Liver (tissue), 3 donors: ENCODE measurements at regions not wholly inside any gene's neighbourhood (a gene's known extent, or its start where the extent isn't known, plus 50 kb on each side); places are given as distances from the start of the nearest gene placed in this dataset.

Source experiments
- CTCF ChIP-seq: fragments of 150-350 bp; IDR thresholded peaks from 2 replicates; pipeline ENCODE4 v1.5.1; 2017; ENCODE audit warnings: improper control_type of control experiment, low read depth, low read length; ENCODE audit not compliant: missing input control
- EGR1 ChIP-seq, 2 donors: IDR thresholded peaks; 2 replicates each; pipeline ENCODE4 v1.6.1; 2016 to 2018; ENCODE audit warnings: antibody characterized with exemption in 2 of 2, low read depth in 2 of 2
- FOXA1 ChIP-seq: IDR thresholded peaks from 2 replicates; pipeline ENCODE4 v1.6.1; 2016; ENCODE audit warnings: antibody characterized with exemption
- GABPA ChIP-seq, 2 donors: IDR thresholded peaks in 1 of 2; conservative IDR thresholded peaks in 1 of 2; 2 replicates each; pipeline ENCODE4 v1.6.1; 2016; ENCODE audit warnings: antibody characterized with exemption in 2 of 2, mild to moderate bottlenecking in 1 of 2, moderate library complexity in 1 of 2
- JUND ChIP-seq, 2 donors: IDR thresholded peaks; 2 replicates each; pipeline ENCODE4 v1.6.1; 2016; ENCODE audit warnings: antibody characterized with exemption in 2 of 2
- RAD21 ChIP-seq, 2 donors: IDR thresholded peaks; 2 replicates each; pipeline ENCODE4 v1.6.1; 2016; ENCODE audit warnings: antibody characterized with exemption in 2 of 2, mild to moderate bottlenecking in 2 of 2
- REST ChIP-seq: IDR thresholded peaks from 2 replicates; pipeline ENCODE4 v1.6.1; 2016; ENCODE audit warnings: antibody characterized with exemption, mild to moderate bottlenecking
- RXRA ChIP-seq, 2 donors: IDR thresholded peaks; 2 replicates each; pipeline ENCODE4 v1.6.1; 2017 to 2018; ENCODE audit warnings: antibody characterized with exemption in 2 of 2, mild to moderate bottlenecking in 1 of 2
- SP1 ChIP-seq: IDR thresholded peaks from 2 replicates; pipeline ENCODE4 v1.6.1; 2018; ENCODE audit warnings: antibody characterized with exemption, mild to moderate bottlenecking
- TAF1 ChIP-seq: conservative IDR thresholded peaks from 2 replicates; pipeline ENCODE4 v1.6.1; 2016; ENCODE audit warnings: antibody characterized with exemption, mild to moderate bottlenecking
- YY1 ChIP-seq: IDR thresholded peaks from 2 replicates; pipeline ENCODE4 v1.6.1; 2016; ENCODE audit warnings: antibody characterized with exemption, mild to moderate bottlenecking
- TF ChIP-seq, protein P1 (sequence below): IDR thresholded peaks from 2 replicates; pipeline ENCODE4 v1.6.1; 2016; ENCODE audit warnings: antibody characterized with exemption
- donor health status: healthy.
- donor health status: healthy.

- TF ChIP-seq CTCF (no peak), REST (no peak), SP1 (no peak), RXRA (IDR thresholded peaks at IDR 0.05) (no peak), TAF1 (no peak), YY1 (no peak), RAD21 (IDR thresholded peaks at IDR 0.05) (no peak), EGR1 (IDR thresholded peaks at IDR 0.05; ENCODE audit: low read depth in 2 of 2) (no peak), FOXA1 (no peak), GABPA (IDR thresholded peaks at IDR 0.05 in 1 of 2, conservative IDR thresholded peaks at IDR 0.05 in 1 of 2) (no peak), JUND (IDR thresholded peaks at IDR 0.05) (no peak)
- TF ChIP-seq, protein P1, sequence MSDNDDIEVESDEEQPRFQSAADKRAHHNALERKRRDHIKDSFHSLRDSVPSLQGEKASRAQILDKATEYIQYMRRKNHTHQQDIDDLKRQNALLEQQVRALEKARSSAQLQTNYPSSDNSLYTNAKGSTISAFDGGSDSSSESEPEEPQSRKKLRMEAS: no peak
Measured at GRCh38 chr3:72087420-72087819, 302.5 kb upstream of the PROK2 start.
